T-helper 2 cell treated with Interferon-gamma antibody and Interleukin-4, amounts not matched to agents 5 μg/mL and 100 μg/mL, for 36 hours (primary cell): ENCODE measurements at regions not wholly inside any gene's neighbourhood (a gene's known extent, or its start where the extent isn't known, plus 50 kb on each side); places are given as distances from the start of the nearest gene placed in this dataset.
"Not testable (repeated sequence)": the region's sequence is repeated elsewhere in the genome, so short reads cannot be mapped to it uniquely, and the experiment has no call there.

ENCODE experiments used
- DNase-seq: peaks from one replicate; pipeline ENCODE4 v3.0.0; 2021; ENCODE audit warnings: low spot score
- H3K27ac Mint-ChIP-seq: one replicate; pipeline ENCODE4 v1.8.0; 2021; ENCODE audit warnings: mild to moderate bottlenecking, mixed read lengths
- H3K27me3 Mint-ChIP-seq: one replicate; pipeline ENCODE4 v1.8.0; 2021; ENCODE audit warnings: low read depth, mixed read lengths
- H3K36me3 Mint-ChIP-seq: one replicate; pipeline ENCODE4 v1.8.0; 2021; ENCODE audit warnings: low read depth, mixed read lengths
- H3K4me1 Mint-ChIP-seq: one replicate; pipeline ENCODE4 v1.8.0; 2021; ENCODE audit warnings: low read depth, mixed read lengths
- H3K4me3 Mint-ChIP-seq: one replicate; pipeline ENCODE4 v1.8.0; 2022; ENCODE audit warnings: mild to moderate bottlenecking, moderate library complexity, mixed read lengths
- H3K9me3 Mint-ChIP-seq: one replicate; pipeline ENCODE4 v1.8.0; 2021; ENCODE audit warnings: mixed read lengths

GRCh38 chr13:73522937-73523336 lies 464.1 kb downstream of the KLF5 start:
- no peaks in the 10 kb centered on the region for H3K36me3 Mint-ChIP-seq
- H3K27ac Mint-ChIP-seq, result no peak overlapping the region
- no peaks in the 10 kb centered on the region for H3K9me3 Mint-ChIP-seq
- peaks cover 8% of the 10 kb centered on the region for H3K27me3 Mint-ChIP-seq
- H3K4me1 Mint-ChIP-seq, result peaks cover 14% of the 10 kb centered on the region
- no peak for DNase-seq
- H3K4me3 Mint-ChIP-seq, result no peak overlapping the region

- Mint-ChIP-seq H3K4me1 (peaks cover 14% of the 10 kb centered on the region), H3K27ac (no peak overlapping the region), H3K9me3 (no peaks in the 10 kb centered on the region), H3K4me3 (no peak overlapping the region), H3K27me3 (peaks cover 4% of the 10 kb centered on the region), H3K36me3 (no peaks in the 10 kb centered on the region)
- DNase-seq, result no peak
Measured at GRCh38 chr13:73521985-73522524, 463.2 kb downstream of the KLF5 start.

GRCh38 chr13:73521290-73521624 lies 462.5 kb downstream of the KLF5 start:
- Mint-ChIP-seq H3K36me3 (no peaks in the 10 kb centered on the region), H3K9me3 (no peaks in the 10 kb centered on the region), H3K27me3 (peaks cover 4% of the 10 kb centered on the region), H3K27ac (peak overlapping the region; percentile 60), H3K4me3 (peak overlapping the region; percentile 57), H3K4me1 (peaks cover 14% of the 10 kb centered on the region)
- DNase-seq, result no peak

GRCh38 chr13:73520566-73521289 lies 461.9 kb downstream of the KLF5 start:
- Mint-ChIP-seq H3K27ac (peak overlapping the region; percentile 69), H3K4me1 (peaks cover 14% of the 10 kb centered on the region), H3K36me3 (no peaks in the 10 kb centered on the region), H3K9me3 (no peaks in the 10 kb centered on the region), H3K27me3 (peaks cover 3% of the 10 kb centered on the region), H3K4me3 (peak overlapping the region; percentile 57)
- DNase-seq, result no peak

GRCh38 chr13:73520135-73520534 lies 461.3 kb downstream of the KLF5 start:
- not testable (repeated sequence) for H3K27me3 Mint-ChIP-seq, H3K36me3 Mint-ChIP-seq, DNase-seq, H3K9me3 Mint-ChIP-seq
- Mint-ChIP-seq H3K27ac (peak overlapping the region; percentile 69), H3K4me1 (peaks cover 14% of the 10 kb centered on the region), H3K4me3 (peak overlapping the region; percentile 57)

GRCh38 chr13:73519396-73520116 lies 460.8 kb downstream of the KLF5 start:
- H3K4me3 Mint-ChIP-seq, result no peak overlapping the region
- no peaks in the 10 kb centered on the region for H3K27me3 Mint-ChIP-seq
- H3K9me3 Mint-ChIP-seq, result no peaks in the 10 kb centered on the region
- H3K27ac Mint-ChIP-seq, result no peak overlapping the region
- no peaks in the 10 kb centered on the region for H3K36me3 Mint-ChIP-seq
- DNase-seq, result no peak
- peaks cover 14% of the 10 kb centered on the region for H3K4me1 Mint-ChIP-seq

- no peaks in the 10 kb centered on the region for H3K36me3 Mint-ChIP-seq
- no peaks in the 10 kb centered on the region for H3K27me3 Mint-ChIP-seq
- no peaks in the 10 kb centered on the region for H3K9me3 Mint-ChIP-seq
- DNase-seq, result no peak
- H3K4me1 Mint-ChIP-seq, result peaks cover 14% of the 10 kb centered on the region
- H3K27ac Mint-ChIP-seq, result no peak overlapping the region
- no peak overlapping the region for H3K4me3 Mint-ChIP-seq
Measured at GRCh38 chr13:73517766-73518165, 459.0 kb downstream of the KLF5 start.

GRCh38 chr13:73516731-73517130 lies 457.9 kb downstream of the KLF5 start:
- H3K36me3 Mint-ChIP-seq, result no peaks in the 10 kb centered on the region
- no peak overlapping the region for H3K4me3 Mint-ChIP-seq
- H3K9me3 Mint-ChIP-seq, result no peaks in the 10 kb centered on the region
- no peak for DNase-seq
- H3K27ac Mint-ChIP-seq, result no peak overlapping the region
- H3K4me1 Mint-ChIP-seq, result peaks cover 14% of the 10 kb centered on the region
- no peaks in the 10 kb centered on the region for H3K27me3 Mint-ChIP-seq

GRCh38 chr13:73514208-73514607 lies 455.4 kb downstream of the KLF5 start:
- Mint-ChIP-seq H3K27me3 (peaks cover 2% of the 10 kb centered on the region), H3K36me3 (no peaks in the 10 kb centered on the region), H3K4me1 (no peaks in the 10 kb centered on the region), H3K9me3 (no peaks in the 10 kb centered on the region), H3K4me3 (no peak overlapping the region), H3K27ac (no peak overlapping the region)
- no peak for DNase-seq

- Mint-ChIP-seq H3K27me3 (peaks cover 2% of the 10 kb centered on the region), H3K4me1 (no peaks in the 10 kb centered on the region), H3K36me3 (no peaks in the 10 kb centered on the region), H3K9me3 (no peaks in the 10 kb centered on the region), H3K4me3 (no peak overlapping the region), H3K27ac (no peak overlapping the region)
- no peak for DNase-seq
Measured at GRCh38 chr13:73513751-73514150, 454.9 kb downstream of the KLF5 start.

GRCh38 chr13:73508841-73509240 lies 450.0 kb downstream of the KLF5 start:
- H3K27ac Mint-ChIP-seq, result no peak overlapping the region
- no peak for DNase-seq
- no peaks in the 10 kb centered on the region for H3K36me3 Mint-ChIP-seq
- H3K9me3 Mint-ChIP-seq, result no peaks in the 10 kb centered on the region
- peaks cover 8% of the 10 kb centered on the region for H3K27me3 Mint-ChIP-seq
- no peak overlapping the region for H3K4me3 Mint-ChIP-seq
- no peaks in the 10 kb centered on the region for H3K4me1 Mint-ChIP-seq

GRCh38 chr13:73505376-73505890 lies 446.6 kb downstream of the KLF5 start:
- H3K27me3 Mint-ChIP-seq, result peaks cover 6% of the 10 kb centered on the region
- H3K9me3 Mint-ChIP-seq, result no peaks in the 10 kb centered on the region
- no peaks in the 10 kb centered on the region for H3K4me1 Mint-ChIP-seq
- no peak overlapping the region for H3K27ac Mint-ChIP-seq
- H3K4me3 Mint-ChIP-seq, result no peak overlapping the region
- no peaks in the 10 kb centered on the region for H3K36me3 Mint-ChIP-seq
- no peak for DNase-seq

GRCh38 chr13:73499695-73500094 lies 440.9 kb downstream of the KLF5 start:
- H3K9me3 Mint-ChIP-seq, result no peaks in the 10 kb centered on the region
- no peaks in the 10 kb centered on the region for H3K4me1 Mint-ChIP-seq
- no peak overlapping the region for H3K27ac Mint-ChIP-seq
- no peak overlapping the region for H3K4me3 Mint-ChIP-seq
- H3K36me3 Mint-ChIP-seq, result no peaks in the 10 kb centered on the region
- no peaks in the 10 kb centered on the region for H3K27me3 Mint-ChIP-seq
- DNase-seq, result no peak

- H3K9me3 Mint-ChIP-seq, result no peaks in the 10 kb centered on the region
- H3K4me1 Mint-ChIP-seq, result peaks cover 1% of the 10 kb centered on the region
- no peaks in the 10 kb centered on the region for H3K27me3 Mint-ChIP-seq
- DNase-seq, result no peak
- H3K4me3 Mint-ChIP-seq, result no peak overlapping the region
- H3K36me3 Mint-ChIP-seq, result no peaks in the 10 kb centered on the region
- no peak overlapping the region for H3K27ac Mint-ChIP-seq
Measured at GRCh38 chr13:73497430-73497829, 438.6 kb downstream of the KLF5 start.
